ENCODE measurements at regions not wholly inside any gene's neighbourhood (a gene's known extent, or its start where the extent isn't known, plus 50 kb on each side); places are given as distances from the start of the nearest gene placed in this dataset.

DNA sequence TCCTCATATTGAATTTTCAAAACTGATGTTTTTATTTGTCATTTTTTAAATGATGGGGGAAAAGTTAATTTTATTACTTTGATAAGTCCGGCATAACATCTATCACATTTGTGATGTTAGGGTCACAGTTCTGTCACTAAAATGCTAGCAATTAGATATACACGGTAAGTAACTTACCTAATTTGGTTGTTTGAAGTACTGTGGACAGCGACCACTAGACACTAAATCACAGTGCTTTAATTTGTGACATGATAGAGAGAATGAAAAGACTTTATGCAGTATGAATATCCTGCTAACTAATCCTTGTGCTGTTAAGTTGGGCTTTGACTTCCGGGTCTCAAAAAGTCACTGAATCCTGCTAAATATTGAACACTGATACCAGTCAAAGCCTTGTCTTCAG, 857.3 kb upstream of the KCND2 start:
- TF ChIP-seq, protein P1, sequence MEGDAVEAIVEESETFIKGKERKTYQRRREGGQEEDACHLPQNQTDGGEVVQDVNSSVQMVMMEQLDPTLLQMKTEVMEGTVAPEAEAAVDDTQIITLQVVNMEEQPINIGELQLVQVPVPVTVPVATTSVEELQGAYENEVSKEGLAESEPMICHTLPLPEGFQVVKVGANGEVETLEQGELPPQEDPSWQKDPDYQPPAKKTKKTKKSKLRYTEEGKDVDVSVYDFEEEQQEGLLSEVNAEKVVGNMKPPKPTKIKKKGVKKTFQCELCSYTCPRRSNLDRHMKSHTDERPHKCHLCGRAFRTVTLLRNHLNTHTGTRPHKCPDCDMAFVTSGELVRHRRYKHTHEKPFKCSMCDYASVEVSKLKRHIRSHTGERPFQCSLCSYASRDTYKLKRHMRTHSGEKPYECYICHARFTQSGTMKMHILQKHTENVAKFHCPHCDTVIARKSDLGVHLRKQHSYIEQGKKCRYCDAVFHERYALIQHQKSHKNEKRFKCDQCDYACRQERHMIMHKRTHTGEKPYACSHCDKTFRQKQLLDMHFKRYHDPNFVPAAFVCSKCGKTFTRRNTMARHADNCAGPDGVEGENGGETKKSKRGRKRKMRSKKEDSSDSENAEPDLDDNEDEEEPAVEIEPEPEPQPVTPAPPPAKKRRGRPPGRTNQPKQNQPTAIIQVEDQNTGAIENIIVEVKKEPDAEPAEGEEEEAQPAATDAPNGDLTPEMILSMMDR (optimal IDR thresholded peaks at IDR 0.05 in 1 of 3, IDR thresholded peaks at IDR 0.05 in 1 of 3, conservative IDR thresholded peaks at IDR 0.05 in 1 of 3; ENCODE audit: extremely low read depth in 1 of 3, insufficient read depth in 2 of 3, low read length in 3 of 3), result no peak
- no peak for TF ChIP-seq EZH2 (IDR thresholded peaks at IDR 0.05; ENCODE audit: low read length)

All from keratinocyte (primary cell).